ENCODE measurements at regions not wholly inside any gene's neighbourhood (a gene's known extent, or its start where the extent isn't known, plus 50 kb on each side); places are given as distances from the start of the nearest gene placed in this dataset.

DNA sequence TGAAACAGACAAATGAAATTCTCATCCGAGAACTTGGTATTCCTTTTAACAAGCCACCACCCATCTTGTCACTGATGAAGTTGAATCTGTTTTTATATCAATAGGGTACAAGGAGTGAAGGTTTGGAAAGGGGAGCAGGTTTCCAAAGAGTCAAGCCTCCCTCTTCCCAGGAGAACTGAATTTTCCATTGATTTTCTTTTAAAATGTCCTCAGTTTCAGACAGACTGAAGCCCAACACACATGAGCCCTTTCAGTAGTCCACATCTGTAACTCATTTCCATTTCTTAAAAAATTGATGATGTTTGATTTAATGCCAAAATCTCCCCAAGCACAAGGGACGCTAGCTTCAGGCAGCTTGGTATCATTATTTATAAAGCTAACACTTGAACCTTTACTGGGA, 187.7 kb downstream of the FOXB1 start:
- Histone ChIP-seq H3K27me3 (ENCODE audit: control insufficient read depth in 2 of 2, insufficient read depth in 2 of 2, low read length in 2 of 2) (0 out of 5 replicates have a peak, but pooled peaks cover 0 to 4% of the 10 kb centered on the region in 2 experiments), H2AFZ (ENCODE audit: low read depth, low read length) (no peak overlapping the region), H4K20me1 (replicated peaks; ENCODE audit: control insufficient read depth, insufficient read depth, low read length) (no peaks in the 10 kb centered on the region), H3K79me2 (ENCODE audit: control insufficient read depth, insufficient read depth, low read length) (no peaks in the 10 kb centered on the region), H3K36me3 (ENCODE audit: control insufficient read depth, insufficient read depth, low read length) (no peaks in the 10 kb centered on the region), H3K4me1 (replicated peaks in 1 of 2; ENCODE audit: control insufficient read depth in 2 of 2, insufficient read depth in 2 of 2, low read length in 2 of 2) (no peaks in the 10 kb centered on the region), H3K4me2 (ENCODE audit: insufficient read depth, low read length) (no peak overlapping the region), H3K9me3 (replicated peaks; ENCODE audit: control insufficient read depth, insufficient read depth, low read depth, low read length) (no peaks in the 10 kb centered on the region), H3K9ac (ENCODE audit: insufficient read depth in 1 of 2, low read depth in 2 of 2, low read length in 2 of 2) (no peak overlapping the region), H3K4me3 (no peak overlapping the region), H3K9me1 (ENCODE audit: control insufficient read depth, insufficient read depth, low read length) (no peaks in the 10 kb centered on the region), H3K27ac (ENCODE audit: extremely low read depth, low read depth, low read length) (no peak overlapping the region)
- intact Hi-C loops (cut with micrococcal nuclease) (no loop called here), in situ Hi-C loops (cut with MboI) (no loop called here)
- DNase-seq (ENCODE audit: extremely low read depth in 1 of 4, low spot score in 3 of 4): no peak
- BruUV-seq (replicated peaks): no TSS peak
- CTCF ChIA-PET (ENCODE audit: low intra/inter-chr PET ratio): no interaction called here
- 0% methylated on average over 2 of the region's 2 CpGs for WGBS (ENCODE audit: insufficient coverage, low coverage, missing lambda C conversion rate)
- POLR2A ChIA-PET: no interaction called here
- ATAC-seq: no peak
- TF ChIP-seq ZBTB33 (CRISPR knock-in tag; IDR thresholded peaks at IDR 0.05): no peak
- TF ChIP-seq THRAP3 (IDR thresholded peaks at IDR 0.05; ENCODE audit: borderline replicate concordance): no peak
- TF ChIP-seq, protein P1, sequence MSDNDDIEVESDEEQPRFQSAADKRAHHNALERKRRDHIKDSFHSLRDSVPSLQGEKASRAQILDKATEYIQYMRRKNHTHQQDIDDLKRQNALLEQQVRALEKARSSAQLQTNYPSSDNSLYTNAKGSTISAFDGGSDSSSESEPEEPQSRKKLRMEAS (CRISPR knock-in tag; IDR thresholded peaks at IDR 0.05): no peak
- no peak for TF ChIP-seq SNIP1 (IDR thresholded peaks at IDR 0.05; ENCODE audit: low read depth)
- TF ChIP-seq ZBTB8A (IDR thresholded peaks at IDR 0.05; ENCODE audit: partially characterized antibody): no peak
- TF ChIP-seq ZC3H4 (CRISPR knock-in tag; IDR thresholded peaks at IDR 0.05; ENCODE audit: borderline replicate concordance): no peak
- TF ChIP-seq ZNF277 (CRISPR knock-in tag; IDR thresholded peaks at IDR 0.05; ENCODE audit: borderline replicate concordance): no peak
- FAIRE-seq: no peak

All from K562 (cell line).